Uterus (tissue), 3 donors: ENCODE measurements at regions not wholly inside any gene's neighbourhood (a gene's known extent, or its start where the extent isn't known, plus 50 kb on each side); places are given as distances from the start of the nearest gene placed in this dataset.

ENCODE experiments used
- DNase-seq, 2 donors: peaks; one replicate each; pipeline ENCODE4 v3.0.0-alpha.2; 2019 to 2020
- H3K27ac ChIP-seq, 2 donors: fragments of 200-600 bp; sonication (generic); 1 replicate in 1 of 2; 2 replicates in 1 of 2; pipeline ENCODE4 v1.5.1; 2016 to 2018
- H3K27me3 ChIP-seq, 2 donors: fragments of 200-600 bp; sonication (generic); one replicate each; pipeline ENCODE4 v1.5.1; 2018 to 2019; ENCODE audit warnings: control low read depth in 1 of 2
- H3K36me3 ChIP-seq, 2 donors: fragments of 200-600 bp; sonication (generic); one replicate each; pipeline ENCODE4 v1.5.1; 2019; ENCODE audit warnings: control low read depth in 1 of 2
- H3K4me1 ChIP-seq, 2 donors: fragments of 200-600 bp; sonication (generic); one replicate each; pipeline ENCODE4 v1.5.1; 2018 to 2019; ENCODE audit warnings: control low read depth in 1 of 2
- H3K4me3 ChIP-seq, 2 donors: fragments of 200-600 bp; sonication (generic); 1 replicate in 1 of 2; 2 replicates in 1 of 2; pipeline ENCODE4 v1.5.1; 2018 to 2019; ENCODE audit warnings: mild to moderate bottlenecking in 1 of 2
- H3K9me3 ChIP-seq, 2 donors: fragments of 200-600 bp; sonication (generic); one replicate each; pipeline ENCODE4 v1.5.1; 2019; ENCODE audit warnings: control low read depth in 1 of 2
- CTCF ChIP-seq, 4 experiments: fragments of 200-600 bp in 2 of 4; fragments of 450-650 bp in 2 of 4; sonication (generic) in 2 of 4; IDR thresholded peaks; one replicate each; pipeline ENCODE4 v1.5.1; 2016 to 2019; ENCODE audit warnings: antibody characterized with exemption in 4 of 4, mild to moderate bottlenecking in 2 of 4, moderate library complexity in 1 of 4
- POLR2A ChIP-seq, 2 donors: fragments of 450-650 bp; IDR thresholded peaks; one replicate each; pipeline ENCODE4 v1.6.1; 2016; ENCODE audit warnings: antibody characterized with exemption in 2 of 2, mild to moderate bottlenecking in 1 of 2, moderate library complexity in 1 of 2
- intact Hi-C: fragments of 100-400 bp; cut with DNase I; formaldehyde crosslinking; loops from one replicate; pipeline ENCODE4 v1.15.1; 2023; ENCODE audit warnings: low total_unique reads
- donor health status: DM: yes; HTN: yes; CAD: no.

- no peak for TF ChIP-seq CTCF (IDR thresholded peaks at IDR 0.05)
- no peak for TF ChIP-seq POLR2A (IDR thresholded peaks at IDR 0.05)
- H3K4me1 ChIP-seq: no peaks in the 10 kb centered on the region
- H3K27me3 ChIP-seq: no peaks in the 10 kb centered on the region
- intact Hi-C loops: no loop called here
- no peak for DNase-seq
- no peaks in the 10 kb centered on the region for H3K36me3 ChIP-seq
- no peaks in the 10 kb centered on the region for H3K9me3 ChIP-seq
- no peak overlapping the region for H3K27ac ChIP-seq
- H3K4me3 ChIP-seq: no peak overlapping the region
Observed at GRCh38 chr6:91879386-91879995, 1292.6 kb upstream of the MAP3K7 start.

DNA sequence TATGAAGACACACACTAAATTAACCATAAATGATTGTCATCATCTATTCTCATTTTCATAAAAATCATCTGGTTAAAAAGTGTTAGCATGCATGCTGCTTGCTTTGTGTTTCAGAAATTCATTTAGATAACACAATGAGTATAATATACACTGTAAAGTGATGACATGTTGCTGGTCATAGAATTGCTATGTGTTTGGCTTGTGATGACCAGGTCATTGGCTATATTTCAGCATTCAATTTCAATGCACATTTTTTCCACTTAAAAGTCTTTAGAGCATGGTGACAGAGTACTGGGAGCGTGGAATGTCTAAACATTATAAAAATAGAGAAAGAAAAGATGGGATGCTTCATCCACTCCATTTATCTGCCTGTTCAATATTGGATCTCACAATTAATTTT, 1291.1 kb upstream of the MAP3K7 start:
- no peak for TF ChIP-seq CTCF (IDR thresholded peaks at IDR 0.05)
- no peak for TF ChIP-seq POLR2A (IDR thresholded peaks at IDR 0.05)
- Histone ChIP-seq H3K36me3 (no peaks in the 10 kb centered on the region), H3K27ac (no peak overlapping the region), H3K9me3 (no peaks in the 10 kb centered on the region), H3K4me1 (no peaks in the 10 kb centered on the region), H3K27me3 (no peaks in the 10 kb centered on the region), H3K4me3 (no peak overlapping the region)
- no peak for DNase-seq
- intact Hi-C loops: no loop called here

- no peak for TF ChIP-seq CTCF (IDR thresholded peaks at IDR 0.05)
- no peak for TF ChIP-seq POLR2A (IDR thresholded peaks at IDR 0.05)
- H3K27me3 ChIP-seq: no peaks in the 10 kb centered on the region
- intact Hi-C loops: no loop called here
Observed at GRCh38 chr6:91874971-91875370, 1288.1 kb upstream of the MAP3K7 start.

DNA sequence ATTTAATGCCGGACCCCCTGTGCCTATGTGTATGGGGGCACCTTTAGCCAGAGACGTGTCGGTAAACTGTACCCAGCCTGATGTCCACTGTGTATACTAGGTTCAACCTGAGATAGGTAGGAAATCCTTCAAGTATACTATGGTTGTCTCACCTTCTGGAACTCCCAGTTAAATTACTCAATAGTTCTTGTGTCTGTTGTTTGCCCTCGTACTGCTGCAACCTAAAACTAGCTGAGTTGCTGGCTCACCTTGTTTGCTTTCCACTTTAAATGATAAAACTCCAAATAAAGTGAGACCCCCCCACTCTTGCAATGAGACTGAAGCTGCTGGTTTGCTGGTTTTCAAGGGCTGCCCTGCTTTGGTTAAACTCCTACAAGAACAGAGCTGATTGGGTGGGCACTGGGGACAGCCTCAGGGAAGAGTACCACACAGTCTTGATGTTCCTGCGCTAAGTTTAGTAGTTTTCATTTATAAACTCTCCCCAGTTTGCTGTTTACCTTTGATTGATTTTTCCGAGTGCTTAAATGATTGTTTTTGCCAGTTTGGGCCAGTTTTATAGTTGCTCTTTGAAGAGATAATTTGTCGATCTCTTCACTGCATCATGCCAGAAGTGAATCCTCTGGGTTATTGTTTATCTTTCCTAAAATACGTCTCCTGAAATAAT, 1281.8 kb upstream of the MAP3K7 start:
- Histone ChIP-seq H3K36me3 (no peaks in the 10 kb centered on the region), H3K4me1 (no peaks in the 10 kb centered on the region), H3K9me3 (no peaks in the 10 kb centered on the region), H3K27ac (no peak overlapping the region), H3K27me3 (no peaks in the 10 kb centered on the region), H3K4me3 (no peak overlapping the region)
- intact Hi-C loops: no loop called here
- no peak for DNase-seq
- TF ChIP-seq CTCF (IDR thresholded peaks at IDR 0.05) (no peak), POLR2A (IDR thresholded peaks at IDR 0.05) (no peak)

More at GRCh38 chr6:91874971-91875370, 1288.1 kb upstream of the MAP3K7 start:
- Histone ChIP-seq H3K4me1 (no peaks in the 10 kb centered on the region), H3K9me3 (no peaks in the 10 kb centered on the region), H3K36me3 (no peaks in the 10 kb centered on the region), H3K4me3 (no peak overlapping the region), H3K27ac (no peak overlapping the region)
- no peak for DNase-seq

DNA sequence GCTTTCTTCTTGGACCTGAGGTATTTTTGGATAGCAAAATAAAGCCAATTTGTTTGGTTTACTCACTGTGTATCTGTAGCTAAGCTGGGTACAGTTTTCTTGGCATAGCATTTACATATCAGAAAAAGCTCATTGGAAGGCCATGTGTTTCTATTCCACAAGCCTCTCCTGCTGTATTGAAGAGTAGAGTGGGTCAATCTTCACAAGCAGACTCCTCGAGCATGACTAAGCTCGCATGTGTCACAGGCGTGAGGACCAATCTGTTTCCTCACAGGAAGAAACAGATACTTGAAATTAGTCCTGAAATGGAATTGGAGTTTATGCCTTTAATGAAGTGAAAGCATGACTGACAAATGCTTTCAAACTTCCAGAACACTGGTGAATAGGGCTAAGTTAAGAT, 1279.0 kb upstream of the MAP3K7 start:
- TF ChIP-seq POLR2A (IDR thresholded peaks at IDR 0.05): no peak
- no peak for TF ChIP-seq CTCF (IDR thresholded peaks at IDR 0.05)
- intact Hi-C loops: no loop called here

More for the DNA sequence above, 1279.0 kb upstream of the MAP3K7 start:
- Histone ChIP-seq H3K9me3 (no peaks in the 10 kb centered on the region), H3K4me3 (no peak overlapping the region), H3K4me1 (no peaks in the 10 kb centered on the region), H3K36me3 (no peaks in the 10 kb centered on the region), H3K27me3 (no peaks in the 10 kb centered on the region), H3K27ac (no peak overlapping the region)
- no peak for DNase-seq
